ENCODE measurements at regions not wholly inside any gene's neighbourhood (a gene's known extent, or its start where the extent isn't known, plus 50 kb on each side); places are given as distances from the start of the nearest gene placed in this dataset.

DNA sequence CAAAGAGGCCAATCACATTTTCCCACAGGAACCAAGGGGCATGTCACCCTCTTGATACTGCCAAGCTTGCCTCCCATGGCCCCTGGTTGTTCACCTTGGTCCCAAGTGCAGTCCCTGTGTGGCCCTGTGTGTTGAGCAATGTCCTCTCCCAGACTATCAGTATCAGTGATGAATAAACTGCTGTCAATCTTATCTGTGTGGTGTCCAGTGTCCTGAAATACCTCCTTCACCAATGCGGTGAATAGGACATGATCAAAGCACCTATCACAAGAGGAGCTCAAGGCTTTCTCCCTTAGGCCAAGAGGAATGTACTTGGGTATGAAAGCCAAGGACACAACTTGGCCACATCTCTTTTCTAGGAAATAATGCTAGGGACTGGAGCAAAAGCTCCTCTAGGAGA, 68.2 kb downstream of the MAIP1 start:
- Histone ChIP-seq H3K27me3 (ENCODE audit: control insufficient read depth in 1 of 2, insufficient read depth in 2 of 2, low read length in 2 of 2) (no peaks in the 10 kb centered on the region), H3K9me3 (ENCODE audit: control insufficient read depth in 1 of 2, insufficient read depth in 1 of 2, low read length in 2 of 2) (no peaks in the 10 kb centered on the region), H3K27ac (ENCODE audit: low read depth in 1 of 2, low read length in 2 of 2) (no peak overlapping the region), H3K36me3 (ENCODE audit: insufficient read depth, low read length) (no peaks in the 10 kb centered on the region), H3K4me1 (ENCODE audit: insufficient read depth, low read length) (no peaks in the 10 kb centered on the region), H3K4me3 (ENCODE audit: low read length) (no peak overlapping the region)
- DNase-seq (no peak), ATAC-seq (ENCODE audit: poor library complexity) (no peak)
- Mint-ChIP-seq H3K27ac (no peak overlapping the region), H3K4me1 (ENCODE audit: low read depth) (no peaks in the 10 kb centered on the region), H3K36me3 (ENCODE audit: low read depth) (no peaks in the 10 kb centered on the region), H3K27me3 (peaks cover 19% of the 10 kb centered on the region), H3K9me3 (no peaks in the 10 kb centered on the region), H3K4me3 (no peak overlapping the region)
- POLR2A ChIA-PET, result no interaction called here
- TF ChIP-seq, protein P1, sequence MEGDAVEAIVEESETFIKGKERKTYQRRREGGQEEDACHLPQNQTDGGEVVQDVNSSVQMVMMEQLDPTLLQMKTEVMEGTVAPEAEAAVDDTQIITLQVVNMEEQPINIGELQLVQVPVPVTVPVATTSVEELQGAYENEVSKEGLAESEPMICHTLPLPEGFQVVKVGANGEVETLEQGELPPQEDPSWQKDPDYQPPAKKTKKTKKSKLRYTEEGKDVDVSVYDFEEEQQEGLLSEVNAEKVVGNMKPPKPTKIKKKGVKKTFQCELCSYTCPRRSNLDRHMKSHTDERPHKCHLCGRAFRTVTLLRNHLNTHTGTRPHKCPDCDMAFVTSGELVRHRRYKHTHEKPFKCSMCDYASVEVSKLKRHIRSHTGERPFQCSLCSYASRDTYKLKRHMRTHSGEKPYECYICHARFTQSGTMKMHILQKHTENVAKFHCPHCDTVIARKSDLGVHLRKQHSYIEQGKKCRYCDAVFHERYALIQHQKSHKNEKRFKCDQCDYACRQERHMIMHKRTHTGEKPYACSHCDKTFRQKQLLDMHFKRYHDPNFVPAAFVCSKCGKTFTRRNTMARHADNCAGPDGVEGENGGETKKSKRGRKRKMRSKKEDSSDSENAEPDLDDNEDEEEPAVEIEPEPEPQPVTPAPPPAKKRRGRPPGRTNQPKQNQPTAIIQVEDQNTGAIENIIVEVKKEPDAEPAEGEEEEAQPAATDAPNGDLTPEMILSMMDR (IDR thresholded peaks at IDR 0.05), result no peak
- intact Hi-C loops (cut with DNase I, micrococcal nuclease), result no loop called here
- CTCF ChIA-PET, result no interaction called here

DNA sequence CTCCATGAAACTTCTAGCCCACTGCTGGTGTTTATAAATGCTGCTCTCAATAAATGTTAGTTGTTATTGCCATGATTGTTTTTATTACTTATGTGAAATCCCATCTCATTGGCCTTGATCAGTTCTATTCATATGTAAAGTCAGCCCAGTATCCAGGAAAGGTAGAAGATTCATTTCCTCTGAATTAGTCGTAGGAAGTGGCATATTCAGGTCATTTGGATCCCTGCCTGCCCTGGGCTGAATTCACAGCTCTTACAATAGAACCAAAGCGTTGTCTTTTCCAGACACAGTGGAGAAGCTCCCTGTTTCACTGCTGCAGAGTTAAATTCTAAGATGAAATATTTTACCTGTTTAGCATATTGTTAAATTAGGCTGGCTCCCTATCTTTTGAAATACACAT, 70.3 kb downstream of the MAIP1 start:
- intact Hi-C loops (cut with DNase I, micrococcal nuclease), result no loop called here
- Histone ChIP-seq H3K4me1 (ENCODE audit: insufficient read depth, low read length) (no peaks in the 10 kb centered on the region), H3K36me3 (ENCODE audit: insufficient read depth, low read length) (no peaks in the 10 kb centered on the region), H3K27me3 (ENCODE audit: control insufficient read depth in 1 of 2, insufficient read depth in 2 of 2, low read length in 2 of 2) (no peaks in the 10 kb centered on the region), H3K4me3 (ENCODE audit: low read length) (no peak overlapping the region), H3K9me3 (ENCODE audit: control insufficient read depth in 1 of 2, insufficient read depth in 1 of 2, low read length in 2 of 2) (no peaks in the 10 kb centered on the region), H3K27ac (ENCODE audit: low read depth in 1 of 2, low read length in 2 of 2) (no peak overlapping the region)
- Mint-ChIP-seq H3K4me3 (no peak overlapping the region), H3K27ac (no peak overlapping the region), H3K9me3 (no peaks in the 10 kb centered on the region), H3K27me3 (peaks cover 13% of the 10 kb centered on the region), H3K4me1 (ENCODE audit: low read depth) (no peaks in the 10 kb centered on the region), H3K36me3 (ENCODE audit: low read depth) (no peaks in the 10 kb centered on the region)
- no peak for ATAC-seq (ENCODE audit: poor library complexity)
- ChIA-PET CTCF (interaction anchor here (0.7 kb wide), 1 partner anchor 13 kb away, joined by 4 read pairs; no protein-coding TSS in a partner anchor), POLR2A (no interaction called here)
- TF ChIP-seq, protein P1 (IDR thresholded peaks at IDR 0.05), result no peak
- DNase-seq, result no peak

DNA sequence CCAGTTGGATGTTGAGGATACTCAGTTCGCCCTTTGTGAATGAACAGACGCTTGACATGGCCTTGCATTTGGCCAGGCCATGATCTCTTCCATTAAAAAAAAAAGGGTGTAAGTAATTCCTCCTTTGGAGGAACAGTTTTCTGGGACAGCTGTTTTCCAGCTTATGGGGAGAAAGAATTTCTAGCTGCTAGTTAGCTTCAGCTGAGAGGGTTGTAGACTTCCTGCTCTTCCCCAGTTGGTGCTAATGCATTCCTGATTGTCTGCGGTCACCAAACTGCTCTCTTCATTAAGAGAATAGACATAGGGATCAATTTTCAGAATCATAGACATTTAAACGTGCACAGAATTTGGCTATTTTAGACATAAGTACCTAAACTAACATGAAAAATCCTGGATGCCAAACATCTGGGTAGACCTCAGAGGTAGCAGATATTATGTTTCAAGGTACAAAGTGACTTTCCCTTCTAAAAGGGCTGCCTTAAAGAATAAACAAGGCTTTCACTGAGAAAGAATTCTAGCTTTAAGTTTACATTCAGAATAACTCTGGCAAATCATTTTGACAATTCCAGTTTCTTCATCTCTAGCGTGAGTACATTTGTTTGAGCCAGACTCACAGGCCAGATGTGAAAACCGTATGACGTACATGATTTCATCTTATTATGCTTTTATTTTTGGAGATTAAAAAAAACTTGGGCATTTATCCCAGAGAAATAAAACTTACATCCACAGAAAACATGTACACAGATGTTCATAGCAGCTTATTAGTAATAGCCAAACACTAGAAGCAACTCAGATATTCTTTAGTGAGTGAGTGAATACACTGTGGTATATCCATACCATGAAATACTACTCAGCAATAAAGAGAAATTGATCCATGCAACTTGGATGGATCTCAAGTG, 71.2 kb downstream of the MAIP1 start:
- Mint-ChIP-seq H3K9me3 (no peaks in the 10 kb centered on the region), H3K27me3 (peaks cover 6% of the 10 kb centered on the region), H3K36me3 (ENCODE audit: low read depth) (no peaks in the 10 kb centered on the region), H3K27ac (no peak overlapping the region), H3K4me3 (no peak overlapping the region), H3K4me1 (ENCODE audit: low read depth) (no peaks in the 10 kb centered on the region)
- Histone ChIP-seq H3K27ac (ENCODE audit: low read depth in 1 of 2, low read length in 2 of 2) (no peak overlapping the region), H3K4me3 (ENCODE audit: low read length) (no peak overlapping the region), H3K4me1 (ENCODE audit: insufficient read depth, low read length) (no peaks in the 10 kb centered on the region), H3K9me3 (ENCODE audit: control insufficient read depth in 1 of 2, insufficient read depth in 1 of 2, low read length in 2 of 2) (no peaks in the 10 kb centered on the region), H3K27me3 (ENCODE audit: control insufficient read depth in 1 of 2, insufficient read depth in 2 of 2, low read length in 2 of 2) (no peaks in the 10 kb centered on the region), H3K36me3 (ENCODE audit: insufficient read depth, low read length) (no peaks in the 10 kb centered on the region)
- CTCF ChIA-PET, result interaction anchor here (0.7 kb wide), 2 partner anchors 14 to 1903 kb away, joined by 3 to 4 read pairs; no protein-coding TSS in a partner anchor
- intact Hi-C loops (cut with DNase I, micrococcal nuclease), result no loop called here
- no peak for DNase-seq
- POLR2A ChIA-PET, result no interaction called here
- ATAC-seq (ENCODE audit: poor library complexity), result no peak
- TF ChIP-seq, protein P1 (IDR thresholded peaks at IDR 0.05), result no peak

Data from CD4-positive, alpha-beta T cell (primary cell).